SK-N-SH treated with all-trans-retinoic acid at 6 μM for 48 hours (cell line): ENCODE measurements at regions not wholly inside any gene's neighbourhood (a gene's known extent, or its start where the extent isn't known, plus 50 kb on each side); places are given as distances from the start of the nearest gene placed in this dataset.
"Not testable (repeated sequence)": the region's sequence is repeated elsewhere in the genome, so short reads cannot be mapped to it uniquely, and the experiment has no call there.

Experiments used
- ATAC-seq: fragments of 200-7000 bp; cut with Tn5 transposase; 3 replicates; pipeline ENCODE4 v1.9.1; 2020; ENCODE audit warnings: mild to moderate bottlenecking, moderate library complexity
- ARNTL ChIP-seq: fragments of 450-650 bp; formaldehyde crosslinking; IDR thresholded peaks from 2 replicates; pipeline ENCODE4 v1.5.0; 2020; ENCODE audit warnings: low read depth, mild to moderate bottlenecking, moderate library complexity, borderline replicate concordance
- BACH2 ChIP-seq: fragments of 250-450 bp; sonication (Bioruptor Pico); IDR thresholded peaks from 2 replicates; pipeline ENCODE4 v1.9.0; 2021; ENCODE audit warnings: mild to moderate bottlenecking, borderline replicate concordance
- CSDC2 ChIP-seq: fragments of 250-450 bp; sonication (Bioruptor Pico); IDR thresholded peaks from 2 replicates; pipeline ENCODE4 v1.5.0; 2020; ENCODE audit warnings: mild to moderate bottlenecking, moderate library complexity
- CSRNP3 ChIP-seq: fragments of 250-450 bp; sonication (Bioruptor Pico); IDR thresholded peaks from 2 replicates; pipeline ENCODE4 v1.5.1; 2021; ENCODE audit warnings: mild to moderate bottlenecking, moderate library complexity
- ESRRG ChIP-seq: fragments of 250-450 bp; sonication (Bioruptor Pico); IDR thresholded peaks from 2 replicates; pipeline ENCODE4 v1.6.1; 2021; ENCODE audit warnings: mild to moderate bottlenecking
- GLIS3 ChIP-seq: fragments of 250-450 bp; sonication (Bioruptor Pico); IDR thresholded peaks from 2 replicates; pipeline ENCODE4 v1.5.0; 2020; ENCODE audit warnings: mild to moderate bottlenecking, moderate library complexity
- OSR1 ChIP-seq: fragments of 250-450 bp; sonication (Bioruptor Pico); IDR thresholded peaks from 2 replicates; pipeline ENCODE4 v1.8.0; 2022; ENCODE audit warnings: moderate library complexity, mild to moderate bottlenecking, inconsistent platforms
- PPARA ChIP-seq: fragments of 250-450 bp; sonication (Bioruptor Pico); IDR thresholded peaks from 2 replicates; pipeline ENCODE4 v1.5.0; 2020; ENCODE audit warnings: mild to moderate bottlenecking, borderline replicate concordance
- RARB ChIP-seq: fragments of 250-450 bp; sonication (Bioruptor Pico); IDR thresholded peaks from 2 replicates; pipeline ENCODE4 v1.8.0; 2021; ENCODE audit warnings: mild to moderate bottlenecking, moderate library complexity
- SNAI2 ChIP-seq: fragments of 250-450 bp; sonication (Bioruptor Pico); IDR thresholded peaks from 2 replicates; pipeline ENCODE4 v1.5.0; 2020; ENCODE audit warnings: mild to moderate bottlenecking, moderate library complexity
- TOX ChIP-seq: fragments of 250-450 bp; sonication (Bioruptor Pico); IDR thresholded peaks from 2 replicates; pipeline ENCODE4 v1.8.0; 2021; ENCODE audit warnings: mild to moderate bottlenecking, moderate library complexity, borderline replicate concordance
- ZC3H10 ChIP-seq: fragments of 250-450 bp; sonication (Bioruptor Pico); IDR thresholded peaks from 2 replicates; pipeline ENCODE4 v1.5.1; 2021; ENCODE audit warnings: mild to moderate bottlenecking, moderate library complexity
- ZFP3 ChIP-seq: fragments of 250-450 bp; sonication (Bioruptor Pico); IDR thresholded peaks from 2 replicates; pipeline ENCODE4 v1.5.0; 2020; ENCODE audit warnings: mild to moderate bottlenecking, moderate library complexity
- ZFP30 ChIP-seq: fragments of 450-650 bp; formaldehyde crosslinking; IDR thresholded peaks from 2 replicates; pipeline ENCODE4 v1.5.0; 2022; ENCODE audit warnings: mild to moderate bottlenecking, moderate library complexity
- ZNF565 ChIP-seq: fragments of 450-650 bp; formaldehyde crosslinking; conservative IDR thresholded peaks from 2 replicates; pipeline ENCODE4 v1.5.0; 2020; ENCODE audit warnings: low read depth, mild to moderate bottlenecking, moderate library complexity
- ZNF70 ChIP-seq: fragments of 450-650 bp; formaldehyde crosslinking; IDR thresholded peaks from 2 replicates; pipeline ENCODE4 v1.5.0; 2020; ENCODE audit warnings: mild to moderate bottlenecking, moderate library complexity
- TF ChIP-seq, protein P1 (sequence below): fragments of 250-450 bp; sonication (Bioruptor Pico); IDR thresholded peaks from 2 replicates; pipeline ENCODE4 v1.8.0; 2021; ENCODE audit warnings: low read depth, mild to moderate bottlenecking, moderate library complexity, borderline replicate concordance
- TF ChIP-seq, protein P2 (sequence below): fragments of 250-450 bp; sonication (Bioruptor Pico); IDR thresholded peaks from 2 replicates; pipeline ENCODE4 v1.8.0; 2020; ENCODE audit warnings: mild to moderate bottlenecking, moderate library complexity, borderline replicate concordance
- TF ChIP-seq, protein P3 (sequence below): fragments of 250-450 bp; sonication (Bioruptor Pico); IDR thresholded peaks from 2 replicates; pipeline ENCODE4 v1.5.0; 2020; ENCODE audit warnings: mild to moderate bottlenecking, moderate library complexity

DNA sequence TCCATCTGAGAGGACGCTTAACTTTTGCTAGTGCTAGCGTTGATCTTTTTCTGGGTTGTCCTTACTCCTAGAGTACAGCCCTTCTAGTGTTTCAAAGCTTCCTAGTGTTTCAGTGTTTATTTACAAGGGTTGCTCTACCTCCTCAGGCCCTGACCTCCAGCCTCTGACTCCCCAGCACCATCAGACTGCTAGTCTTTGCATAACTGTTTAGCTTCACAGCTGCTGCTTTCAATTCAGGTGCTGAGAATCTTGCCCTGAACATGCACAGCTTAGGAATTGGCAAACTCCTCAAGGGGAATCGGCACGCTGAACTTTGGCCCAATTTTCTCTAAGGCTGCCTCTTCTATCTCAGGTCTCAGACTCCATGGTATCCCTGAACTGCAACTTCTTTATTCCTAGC, 52.9 kb downstream of the OR52B4 start:
- not testable (repeated sequence) for ATAC-seq

GRCh38 chr11:4277225-4277624, 91.0 kb downstream of the OR52B4 start:
- not testable (repeated sequence) for ATAC-seq

DNA sequence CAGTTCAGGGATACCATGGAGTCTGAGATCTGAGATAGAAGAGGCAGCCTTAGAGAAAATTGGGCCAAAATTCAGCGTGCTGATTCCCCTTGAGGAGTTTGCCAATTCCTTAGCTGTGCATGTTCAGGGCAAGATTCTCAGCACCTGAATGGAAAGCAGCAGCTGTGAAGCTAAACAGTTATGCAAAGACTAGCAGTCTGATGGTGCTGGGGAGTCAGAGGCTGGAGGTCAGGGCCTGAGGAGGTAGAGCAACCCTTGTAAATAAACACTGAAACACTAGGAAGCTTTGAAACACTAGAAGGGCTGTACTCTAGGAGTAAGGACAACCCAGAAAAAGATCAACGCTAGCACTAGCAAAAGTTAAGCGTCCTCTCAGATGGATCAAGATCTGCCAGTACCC, 117.1 kb downstream of the OR52B4 start:
- ATAC-seq, result not testable (repeated sequence)

GRCh38 chr11:4249475-4249874, 118.7 kb downstream of the OR52B4 start:
- ATAC-seq, result not testable (repeated sequence)

DNA sequence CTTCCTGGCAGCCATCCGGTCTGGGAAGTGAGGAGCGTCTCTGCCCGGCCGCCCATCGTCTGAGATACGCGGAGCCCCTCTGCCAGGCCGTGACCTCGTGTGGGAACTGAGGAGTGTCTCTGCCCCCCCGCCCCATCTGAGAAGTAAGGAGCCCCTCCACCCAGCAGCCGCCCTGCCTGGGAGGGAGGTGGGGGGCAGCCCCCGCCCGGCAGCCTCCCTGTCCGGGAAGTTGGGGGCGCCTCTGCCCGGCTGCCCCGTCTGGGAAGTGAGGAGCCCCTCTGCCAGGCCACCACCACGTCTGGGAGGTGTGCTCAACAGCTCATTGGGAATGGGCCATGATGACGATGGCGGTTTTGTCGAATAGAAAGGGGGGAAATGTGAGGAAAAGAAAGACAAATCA, 130.4 kb downstream of the OR52B4 start:
- not testable (repeated sequence) for ATAC-seq

- not testable (repeated sequence) for ATAC-seq
These were observed 124.3 kb downstream of the RRM1 start for GRCh38 chr11:4218857-4219256.

DNA sequence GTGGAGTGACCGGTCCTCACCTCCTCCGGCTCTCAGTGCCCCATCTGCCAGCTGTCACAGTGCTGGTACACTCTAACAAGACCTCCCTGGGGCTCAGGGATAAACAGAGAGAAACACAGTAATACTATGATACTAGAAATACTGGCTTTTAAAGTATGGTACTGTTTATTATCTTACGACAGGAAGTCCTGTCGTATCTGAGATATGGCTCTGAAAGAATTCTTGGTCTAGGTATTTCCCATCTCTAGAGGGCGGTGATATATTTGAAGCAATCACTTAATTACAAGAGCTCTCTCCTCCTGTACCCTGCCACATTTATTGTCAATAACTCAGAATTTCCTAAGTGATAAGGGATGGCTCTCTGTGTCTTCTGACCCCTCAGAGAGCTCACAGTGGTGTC, 119.1 kb downstream of the RRM1 start:
- TF ChIP-seq ZNF70 (CRISPR knock-in tag), result no peak
- TF ChIP-seq, protein P1, sequence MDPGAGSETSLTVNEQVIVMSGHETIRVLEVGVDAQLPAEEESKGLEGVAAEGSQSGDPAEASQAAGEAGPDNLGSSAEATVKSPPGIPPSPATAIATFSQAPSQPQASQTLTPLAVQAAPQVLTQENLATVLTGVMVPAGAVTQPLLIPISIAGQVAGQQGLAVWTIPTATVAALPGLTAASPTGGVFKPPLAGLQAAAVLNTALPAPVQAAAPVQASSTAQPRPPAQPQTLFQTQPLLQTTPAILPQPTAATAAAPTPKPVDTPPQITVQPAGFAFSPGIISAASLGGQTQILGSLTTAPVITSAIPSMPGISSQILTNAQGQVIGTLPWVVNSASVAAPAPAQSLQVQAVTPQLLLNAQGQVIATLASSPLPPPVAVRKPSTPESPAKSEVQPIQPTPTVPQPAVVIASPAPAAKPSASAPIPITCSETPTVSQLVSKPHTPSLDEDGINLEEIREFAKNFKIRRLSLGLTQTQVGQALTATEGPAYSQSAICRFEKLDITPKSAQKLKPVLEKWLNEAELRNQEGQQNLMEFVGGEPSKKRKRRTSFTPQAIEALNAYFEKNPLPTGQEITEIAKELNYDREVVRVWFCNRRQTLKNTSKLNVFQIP, result no peak
- ATAC-seq, result no peak

DNA sequence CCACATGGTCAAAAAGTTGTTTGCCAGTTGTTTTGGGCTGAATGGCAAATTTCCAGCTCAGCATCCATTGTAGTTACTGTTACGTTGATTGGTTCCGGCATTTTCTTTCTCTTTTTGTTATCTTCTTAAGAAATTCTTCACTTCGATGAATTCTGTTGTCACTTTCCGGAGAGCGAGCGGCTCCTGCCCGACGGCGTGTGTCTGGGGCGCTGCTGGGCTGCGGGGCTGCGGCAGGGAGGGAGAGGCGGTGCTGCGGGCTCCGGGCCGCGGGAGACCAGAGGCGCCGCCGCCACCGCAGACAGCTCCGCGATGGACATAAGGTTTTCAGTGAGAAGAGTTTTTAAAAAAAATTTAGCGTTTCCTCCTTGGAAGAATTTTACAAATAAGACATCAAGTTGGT, 117.4 kb downstream of the RRM1 start:
- ATAC-seq, result no peak
- TF ChIP-seq SNAI2, result no peak
- no peak for TF ChIP-seq ARNTL (CRISPR knock-in tag)
- no peak for TF ChIP-seq TOX (CRISPR knock-in tag)

DNA sequence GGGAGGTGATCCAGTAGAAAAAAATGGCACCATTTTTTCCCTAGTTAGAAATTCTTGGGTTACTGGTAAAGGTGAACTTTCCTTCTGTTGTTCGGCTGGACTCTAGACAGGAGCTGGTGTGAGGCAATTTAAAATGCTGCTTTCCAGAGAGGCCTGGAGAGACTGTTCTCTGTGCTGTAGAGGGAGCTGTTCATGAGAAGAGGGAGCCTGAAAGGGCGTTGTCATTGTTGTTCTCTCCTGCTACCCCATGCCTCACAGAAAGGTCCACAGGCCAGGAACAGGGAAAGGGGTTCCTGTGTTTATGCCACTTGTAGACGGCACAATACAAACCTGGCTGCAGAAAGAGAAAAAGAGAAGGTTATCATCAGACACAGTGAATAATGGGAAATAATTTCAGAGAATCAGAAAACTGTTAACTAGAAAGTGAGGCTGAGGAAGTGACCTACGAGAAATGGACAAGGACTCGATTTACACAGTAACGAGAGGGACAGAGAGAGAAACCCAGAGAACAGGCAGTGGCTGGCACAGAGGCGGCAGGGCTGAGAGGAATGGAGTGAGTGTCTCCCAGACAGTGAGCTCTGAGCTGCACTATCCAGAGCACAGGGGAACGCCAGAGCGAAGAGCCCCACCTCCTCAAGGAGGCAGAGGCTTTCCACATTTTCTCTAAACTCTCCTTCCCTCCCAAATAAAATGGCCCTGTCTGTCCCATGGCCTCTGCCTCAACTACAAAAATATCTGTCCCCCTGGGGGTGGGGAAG, 109.2 kb downstream of the RRM1 start:
- peak; percentile 76 for ATAC-seq
- TF ChIP-seq SNAI2 (no peak), TOX (CRISPR knock-in tag) (no peak), ZNF565 (CRISPR knock-in tag) (no peak), RARB (no peak), ZC3H10 (CRISPR knock-in tag) (no peak), CSDC2 (CRISPR knock-in tag) (no peak), ZNF70 (CRISPR knock-in tag) (no peak), ESRRG (no peak), BACH2 (CRISPR knock-in tag) (no peak), GLIS3 (CRISPR knock-in tag) (no peak), ZFP3 (CRISPR knock-in tag) (no peak), ZFP30 (CRISPR knock-in tag) (no peak), OSR1 (CRISPR knock-in tag) (no peak), ARNTL (CRISPR knock-in tag) (no peak), CSRNP3 (CRISPR knock-in tag) (no peak), PPARA (CRISPR knock-in tag) (no peak)
- TF ChIP-seq, protein P2, sequence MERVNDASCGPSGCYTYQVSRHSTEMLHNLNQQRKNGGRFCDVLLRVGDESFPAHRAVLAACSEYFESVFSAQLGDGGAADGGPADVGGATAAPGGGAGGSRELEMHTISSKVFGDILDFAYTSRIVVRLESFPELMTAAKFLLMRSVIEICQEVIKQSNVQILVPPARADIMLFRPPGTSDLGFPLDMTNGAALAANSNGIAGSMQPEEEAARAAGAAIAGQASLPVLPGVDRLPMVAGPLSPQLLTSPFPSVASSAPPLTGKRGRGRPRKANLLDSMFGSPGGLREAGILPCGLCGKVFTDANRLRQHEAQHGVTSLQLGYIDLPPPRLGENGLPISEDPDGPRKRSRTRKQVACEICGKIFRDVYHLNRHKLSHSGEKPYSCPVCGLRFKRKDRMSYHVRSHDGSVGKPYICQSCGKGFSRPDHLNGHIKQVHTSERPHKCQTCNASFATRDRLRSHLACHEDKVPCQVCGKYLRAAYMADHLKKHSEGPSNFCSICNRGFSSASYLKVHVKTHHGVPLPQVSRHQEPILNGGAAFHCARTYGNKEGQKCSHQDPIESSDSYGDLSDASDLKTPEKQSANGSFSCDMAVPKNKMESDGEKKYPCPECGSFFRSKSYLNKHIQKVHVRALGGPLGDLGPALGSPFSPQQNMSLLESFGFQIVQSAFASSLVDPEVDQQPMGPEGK (CRISPR knock-in tag), result no peak
- TF ChIP-seq, protein P3, sequence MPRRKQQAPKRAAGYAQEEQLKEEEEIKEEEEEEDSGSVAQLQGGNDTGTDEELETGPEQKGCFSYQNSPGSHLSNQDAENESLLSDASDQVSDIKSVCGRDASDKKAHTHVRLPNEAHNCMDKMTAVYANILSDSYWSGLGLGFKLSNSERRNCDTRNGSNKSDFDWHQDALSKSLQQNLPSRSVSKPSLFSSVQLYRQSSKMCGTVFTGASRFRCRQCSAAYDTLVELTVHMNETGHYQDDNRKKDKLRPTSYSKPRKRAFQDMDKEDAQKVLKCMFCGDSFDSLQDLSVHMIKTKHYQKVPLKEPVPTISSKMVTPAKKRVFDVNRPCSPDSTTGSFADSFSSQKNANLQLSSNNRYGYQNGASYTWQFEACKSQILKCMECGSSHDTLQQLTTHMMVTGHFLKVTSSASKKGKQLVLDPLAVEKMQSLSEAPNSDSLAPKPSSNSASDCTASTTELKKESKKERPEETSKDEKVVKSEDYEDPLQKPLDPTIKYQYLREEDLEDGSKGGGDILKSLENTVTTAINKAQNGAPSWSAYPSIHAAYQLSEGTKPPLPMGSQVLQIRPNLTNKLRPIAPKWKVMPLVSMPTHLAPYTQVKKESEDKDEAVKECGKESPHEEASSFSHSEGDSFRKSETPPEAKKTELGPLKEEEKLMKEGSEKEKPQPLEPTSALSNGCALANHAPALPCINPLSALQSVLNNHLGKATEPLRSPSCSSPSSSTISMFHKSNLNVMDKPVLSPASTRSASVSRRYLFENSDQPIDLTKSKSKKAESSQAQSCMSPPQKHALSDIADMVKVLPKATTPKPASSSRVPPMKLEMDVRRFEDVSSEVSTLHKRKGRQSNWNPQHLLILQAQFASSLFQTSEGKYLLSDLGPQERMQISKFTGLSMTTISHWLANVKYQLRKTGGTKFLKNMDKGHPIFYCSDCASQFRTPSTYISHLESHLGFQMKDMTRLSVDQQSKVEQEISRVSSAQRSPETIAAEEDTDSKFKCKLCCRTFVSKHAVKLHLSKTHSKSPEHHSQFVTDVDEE (CRISPR knock-in tag), result no peak
- TF ChIP-seq, protein P1, result no peak
